HepG2 (cell line): ENCODE measurements at regions not wholly inside any gene's neighbourhood (a gene's known extent, or its start where the extent isn't known, plus 50 kb on each side); places are given as distances from the start of the nearest gene placed in this dataset.
A peak's percentile ranks its signal among the peaks of the same experiment; 100 is the strongest.

Source experiments
- ASH2L ChIP-seq: fragments of 300-600, 200-600 bp; sonication (generic); IDR thresholded peaks from 2 replicates; pipeline ENCODE4 v1.7.0; 2017; ENCODE audit warnings: low read depth, mild to moderate bottlenecking, moderate library complexity, mixed read lengths, low read length; ENCODE audit not compliant: insufficient read length
- CBX5 ChIP-seq: sonication (generic); formaldehyde crosslinking; IDR thresholded peaks from 2 replicates; pipeline ENCODE4 v1.4.0; 2020; ENCODE audit warnings: missing genetic modification reagents, borderline replicate concordance
- KLF11 ChIP-seq: IDR thresholded peaks from 2 replicates; pipeline ENCODE4 v1.6.1; 2016; ENCODE audit warnings: missing compliant biosample characterization
- PCBP1 ChIP-seq: fragments of 200-400 bp; formaldehyde crosslinking; IDR thresholded peaks from 2 replicates; pipeline ENCODE4 v1.6.1; 2017; ENCODE audit warnings: mild to moderate bottlenecking, low read depth, low read length, borderline replicate concordance
- RBAK ChIP-seq: sonication (generic); formaldehyde crosslinking; IDR thresholded peaks from 2 replicates; pipeline ENCODE4 v1.5.1; 2020; ENCODE audit warnings: mild to moderate bottlenecking, missing genetic modification reagents
- RFX5 ChIP-seq: IDR thresholded peaks from 2 replicates; pipeline ENCODE4 v1.6.1; 2011; ENCODE audit warnings: low read depth, low read length, improper control_type of control experiment
- SP5 ChIP-seq: IDR thresholded peaks from 2 replicates; pipeline ENCODE4 v1.6.1; 2016; ENCODE audit warnings: low read depth, borderline replicate concordance
- TAF1 ChIP-seq: sonication (generic); formaldehyde crosslinking; IDR thresholded peaks from 2 replicates; pipeline ENCODE4 v1.4.0; 2020; ENCODE audit warnings: missing genetic modification reagents
- TIGD3 ChIP-seq: sonication (generic); formaldehyde crosslinking; IDR thresholded peaks from 2 replicates; pipeline ENCODE4 v1.5.1; 2020; ENCODE audit warnings: mild to moderate bottlenecking, missing genetic modification reagents, borderline replicate concordance
- ZMAT3 ChIP-seq: sonication (generic); formaldehyde crosslinking; conservative IDR thresholded peaks from 2 replicates; pipeline ENCODE4 v1.7.0; 2021; ENCODE audit warnings: missing genetic modification reagents
- ZNF17 ChIP-seq: sonication (generic); formaldehyde crosslinking; IDR thresholded peaks from 2 replicates; pipeline ENCODE4 v1.5.0; 2020; ENCODE audit warnings: mild to moderate bottlenecking, missing genetic modification reagents
- ZNF260 ChIP-seq: sonication (generic); formaldehyde crosslinking; IDR thresholded peaks from 2 replicates; pipeline ENCODE4 v1.4.0; 2020; ENCODE audit warnings: missing genetic modification reagents, low read depth, mild to moderate bottlenecking, borderline replicate concordance
- ZNF276 ChIP-seq: sonication (generic); formaldehyde crosslinking; IDR thresholded peaks from 2 replicates; pipeline ENCODE4 v1.4.0; 2020; ENCODE audit warnings: mild to moderate bottlenecking, low read depth, missing genetic modification reagents
- ZNF326 ChIP-seq: sonication (generic); formaldehyde crosslinking; IDR thresholded peaks from 2 replicates; pipeline ENCODE4 v1.4.0; 2020; ENCODE audit warnings: missing genetic modification reagents, borderline replicate concordance
- ZNF367 ChIP-seq: sonication (generic); formaldehyde crosslinking; IDR thresholded peaks from 2 replicates; pipeline ENCODE4 v1.4.0; 2020; ENCODE audit warnings: missing genetic modification reagents, borderline replicate concordance
- ZNF383 ChIP-seq: sonication (generic); formaldehyde crosslinking; IDR thresholded peaks from 2 replicates; pipeline ENCODE4 v1.4.0; 2020; ENCODE audit warnings: missing genetic modification reagents, mild to moderate bottlenecking, borderline replicate concordance
- ZNF615 ChIP-seq: sonication (generic); formaldehyde crosslinking; IDR thresholded peaks from 2 replicates; pipeline ENCODE4 v1.5.0; 2020; ENCODE audit warnings: mild to moderate bottlenecking, missing genetic modification reagents, borderline replicate concordance
- ZNF619 ChIP-seq: sonication (generic); formaldehyde crosslinking; IDR thresholded peaks from 2 replicates; pipeline ENCODE4 v1.4.0; 2020; ENCODE audit warnings: mild to moderate bottlenecking, missing genetic modification reagents
- ZNF629 ChIP-seq: sonication (generic); formaldehyde crosslinking; conservative IDR thresholded peaks from 2 replicates; pipeline ENCODE4 v1.5.0; 2020; ENCODE audit warnings: missing genetic modification reagents
- ZNF749 ChIP-seq: sonication (generic); formaldehyde crosslinking; IDR thresholded peaks from 2 replicates; pipeline ENCODE4 v1.8.0; 2022; ENCODE audit warnings: mild to moderate bottlenecking, missing genetic modification reagents, moderate library complexity, borderline replicate concordance
- ZNF777 ChIP-seq: sonication (generic); formaldehyde crosslinking; IDR thresholded peaks from 2 replicates; pipeline ENCODE4 v1.4.0; 2020; ENCODE audit warnings: missing genetic modification reagents
- ZNF790 ChIP-seq: sonication (generic); formaldehyde crosslinking; IDR thresholded peaks from 2 replicates; pipeline ENCODE4 v1.8.0; 2022; ENCODE audit warnings: missing genetic modification reagents, mild to moderate bottlenecking, borderline replicate concordance
- TF ChIP-seq, protein P1 (sequence below): sonication (generic); formaldehyde crosslinking; IDR thresholded peaks from 2 replicates; pipeline ENCODE4 v1.8.1; 2023; ENCODE audit warnings: missing genetic modification reagents, inconsistent platforms, borderline replicate concordance

- TF ChIP-seq ZNF777 (CRISPR knock-in tag) (peak; percentile 56; the same call in 1 of the 2 replicates), ZMAT3 (CRISPR knock-in tag) (peak; percentile 93), RBAK (no peak), TIGD3 (CRISPR knock-in tag) (peak; percentile 50; the same call in 1 of the 2 replicates), SP5 (peak; percentile 80), ZNF260 (CRISPR knock-in tag) (no peak), ZNF383 (no peak), RFX5 (no peak; the same call in 1 of the 2 replicates), ZNF615 (no peak), CBX5 (CRISPR knock-in tag) (peak; percentile 51; the same call in 1 of the 2 replicates), ZNF619 (CRISPR knock-in tag) (no peak), ZNF276 (CRISPR knock-in tag) (peak; percentile 32; the same call in 1 of the 2 replicates), TAF1 (CRISPR knock-in tag) (0 out of 2 replicates have a peak, but pooled peaks have one; percentile 9), ZNF629 (peak; percentile 99), PCBP1 (no peak), ZNF367 (CRISPR knock-in tag) (no peak), ZNF326 (CRISPR knock-in tag) (no peak), KLF11 (peak; percentile 91; the same call in 1 of the 2 replicates), ZNF790 (no peak), ASH2L (peak; percentile 75), ZNF17 (no peak; the same call in 1 of the 2 replicates), ZNF749 (peak; percentile 79; the same call in 1 of the 2 replicates)
- TF ChIP-seq, protein P1, sequence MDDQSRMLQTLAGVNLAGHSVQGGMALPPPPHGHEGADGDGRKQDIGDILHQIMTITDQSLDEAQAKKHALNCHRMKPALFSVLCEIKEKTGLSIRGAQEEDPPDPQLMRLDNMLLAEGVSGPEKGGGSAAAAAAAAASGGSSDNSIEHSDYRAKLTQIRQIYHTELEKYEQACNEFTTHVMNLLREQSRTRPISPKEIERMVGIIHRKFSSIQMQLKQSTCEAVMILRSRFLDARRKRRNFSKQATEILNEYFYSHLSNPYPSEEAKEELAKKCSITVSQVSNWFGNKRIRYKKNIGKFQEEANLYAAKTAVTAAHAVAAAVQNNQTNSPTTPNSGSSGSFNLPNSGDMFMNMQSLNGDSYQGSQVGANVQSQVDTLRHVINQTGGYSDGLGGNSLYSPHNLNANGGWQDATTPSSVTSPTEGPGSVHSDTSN (CRISPR knock-in tag): no peak
These were observed 459.7 kb downstream of the SOX9 start (continued) for GRCh38 chr17:72580321-72581127.
